Stimulated activated CD8-positive, alpha-beta memory T cell treated with anti-CD3 and anti-CD28 coated beads, Interleukin-7, amount 100 ng/mL, for 4 hours (primary cell): ENCODE measurements at regions not wholly inside any gene's neighbourhood (a gene's known extent, or its start where the extent isn't known, plus 50 kb on each side); places are given as distances from the start of the nearest gene placed in this dataset.
"Not testable (repeated sequence)": the region's sequence is repeated elsewhere in the genome, so short reads cannot be mapped to it uniquely, and the experiment has no call there.

Experiments
- DNase-seq, 2 donors: peaks; one replicate each; pipeline ENCODE4 v3.0.0-alpha.2; 2020; ENCODE audit warnings: low read depth in 2 of 2

- DNase-seq: no peak
Measured at GRCh38 chr3:31285833-31286486, 246.8 kb upstream of the STT3B start.

DNA sequence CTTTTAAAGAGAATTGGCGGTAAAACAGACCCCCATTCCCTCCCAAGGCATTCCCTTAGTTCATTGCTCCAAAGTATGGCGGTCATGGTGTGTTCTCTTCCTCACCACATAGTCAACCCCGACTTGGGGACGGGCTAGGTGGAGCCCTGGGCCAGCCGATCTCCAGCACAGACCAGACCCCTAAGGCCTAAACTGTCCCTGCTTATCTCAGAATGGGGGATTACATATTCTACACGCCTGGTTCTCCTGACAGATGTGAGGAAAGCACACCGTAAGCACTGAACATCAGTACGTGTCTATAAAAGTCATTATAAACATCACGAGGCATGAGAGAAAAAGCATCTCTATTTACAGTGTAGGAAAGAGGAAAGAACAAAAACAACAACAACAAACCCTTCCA lies 244.5 kb upstream of the STT3B start:
- DNase-seq: no peak

GRCh38 chr3:31288641-31289100 lies 244.1 kb upstream of the STT3B start:
- DNase-seq: no peak

- no peak for DNase-seq
Measured at GRCh38 chr3:31289584-31289983, 243.1 kb upstream of the STT3B start.

DNA sequence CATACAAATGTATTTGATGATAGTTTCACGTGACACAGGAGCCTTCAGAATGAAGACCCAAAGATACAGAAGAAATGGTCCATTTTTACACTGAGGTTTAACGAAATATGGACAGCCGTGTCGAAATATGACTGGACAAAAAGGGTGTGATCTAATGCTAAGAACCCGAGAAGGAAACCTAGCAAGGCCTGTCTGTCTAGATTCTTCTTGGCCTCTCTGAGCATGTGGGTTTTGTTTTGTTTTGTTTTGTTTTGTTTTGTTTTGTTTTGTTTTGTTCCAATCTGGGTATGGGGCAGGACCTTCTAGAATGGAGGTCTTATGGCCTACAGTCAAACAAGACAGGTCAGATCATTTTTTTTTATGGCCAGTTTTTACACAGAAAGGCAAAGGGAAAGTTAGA lies 242.7 kb upstream of the STT3B start:
- DNase-seq: no peak

- DNase-seq: no peak
Measured at GRCh38 chr3:31291818-31292217, 240.9 kb upstream of the STT3B start.

- no peak for DNase-seq
Measured at GRCh38 chr3:31294430-31295149, 238.1 kb upstream of the STT3B start.

- DNase-seq: no peak
Measured at GRCh38 chr3:31295150-31295765, 237.5 kb upstream of the STT3B start.

DNA sequence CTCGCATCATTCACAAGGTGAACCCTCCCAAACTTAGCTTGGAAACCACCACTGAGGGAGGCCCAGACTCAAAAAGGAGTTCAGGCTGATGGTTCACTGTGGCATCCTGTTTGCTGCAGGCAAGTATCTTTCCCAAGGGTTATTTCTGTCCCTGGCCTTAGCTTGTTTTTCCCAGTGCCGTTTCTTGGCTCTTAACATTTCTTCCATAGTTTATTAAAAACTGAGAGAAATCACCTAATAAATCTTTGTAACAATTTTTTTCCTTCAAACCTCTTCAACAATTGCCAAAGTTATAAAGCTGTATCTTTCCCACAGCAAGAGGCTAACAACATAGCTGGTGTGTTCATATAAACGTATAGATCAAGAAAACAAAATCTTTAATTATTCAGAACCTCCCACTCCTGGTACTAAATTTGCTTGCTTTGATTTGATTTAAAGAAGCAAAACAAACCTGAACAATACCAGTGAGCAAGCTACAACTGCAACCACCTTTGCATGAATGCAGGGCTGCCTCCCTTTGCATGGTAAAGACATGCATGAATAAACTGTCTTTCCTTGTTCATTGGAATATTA lies 234.9 kb upstream of the STT3B start:
- DNase-seq: no peak

DNA sequence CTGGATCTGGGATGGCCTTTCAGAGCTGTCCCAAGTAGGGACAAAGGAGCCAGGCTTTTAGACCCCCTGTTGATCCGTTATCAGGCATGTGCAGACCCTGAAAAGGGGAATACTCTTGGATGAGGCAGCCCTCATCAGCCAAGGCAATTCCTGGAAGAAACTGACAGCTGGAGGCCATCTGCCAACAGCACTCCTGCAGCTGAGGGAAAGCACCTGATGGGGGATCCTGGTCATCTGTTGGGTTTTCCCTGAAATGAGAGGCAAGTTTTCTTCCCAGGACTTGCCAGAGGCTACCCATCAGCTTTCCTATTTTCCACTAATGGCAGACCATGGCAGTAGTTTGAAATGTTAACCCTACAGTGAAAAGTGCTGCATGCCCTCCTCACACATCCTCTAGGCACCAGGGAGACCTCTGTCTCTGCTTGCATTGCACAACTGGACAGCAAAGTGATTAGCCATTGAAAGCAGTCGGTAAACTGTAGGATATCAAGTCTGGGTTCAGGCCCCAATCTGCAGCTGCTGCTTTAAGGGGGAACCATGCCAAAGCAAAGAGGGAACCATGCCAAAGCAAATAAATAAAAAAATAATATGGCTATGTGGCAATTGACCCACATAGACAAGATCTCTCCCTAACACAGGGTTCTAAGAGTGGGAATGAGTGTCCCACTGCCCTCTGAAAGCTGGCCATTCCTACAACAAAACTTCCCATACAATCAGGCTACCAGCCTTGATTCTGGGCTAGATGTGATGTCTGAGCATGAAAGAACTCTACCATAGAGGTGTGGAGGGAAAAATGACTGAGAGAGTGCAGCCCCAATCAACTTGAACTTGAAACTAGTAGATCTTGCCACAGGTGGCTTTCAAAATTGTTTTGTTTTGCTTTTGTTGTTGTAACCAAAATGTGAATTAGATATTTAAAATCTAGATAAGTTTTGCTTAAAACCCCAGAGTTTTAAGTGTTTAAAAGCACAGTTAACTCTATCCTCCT lies 232.0 kb upstream of the STT3B start:
- DNase-seq: no peak

DNA sequence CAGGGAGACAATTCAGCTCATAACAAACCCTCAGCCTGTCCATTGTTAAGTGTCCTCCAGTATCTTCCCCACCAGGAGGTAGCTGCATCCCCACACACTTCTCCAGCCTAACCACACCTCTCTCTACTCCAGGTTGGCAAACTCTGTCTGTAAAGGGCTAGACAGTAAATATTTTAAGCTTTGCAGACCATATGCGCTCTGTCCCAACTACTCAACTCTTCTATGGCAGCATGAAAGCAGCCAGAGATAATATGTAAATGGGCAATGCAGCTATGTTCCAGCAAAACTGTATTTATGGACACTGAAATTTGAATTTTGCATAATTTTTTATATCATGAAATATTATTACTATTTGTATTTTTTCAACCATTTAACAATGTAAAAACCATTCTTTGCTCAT lies 230.4 kb upstream of the STT3B start:
- no peak for DNase-seq

DNA sequence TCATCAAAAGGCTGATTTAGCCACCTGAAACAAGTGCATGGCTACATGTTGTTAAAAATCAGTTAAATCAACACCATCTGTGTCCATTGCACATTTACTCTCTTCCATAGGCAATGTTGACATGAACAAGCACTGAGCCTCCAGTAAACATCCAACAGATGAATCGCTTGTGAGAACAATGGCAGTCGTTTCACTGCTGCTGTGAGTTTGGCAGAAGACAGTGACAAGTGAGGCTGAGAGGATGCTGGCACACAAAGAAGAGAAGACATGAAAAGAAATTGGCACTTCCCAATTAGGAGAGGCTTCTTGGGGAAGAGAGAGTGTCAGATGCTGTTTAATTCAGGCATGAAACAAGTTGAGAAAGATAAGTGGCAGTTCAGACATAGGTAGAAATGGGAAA lies 227.4 kb upstream of the STT3B start:
- no peak for DNase-seq

DNA sequence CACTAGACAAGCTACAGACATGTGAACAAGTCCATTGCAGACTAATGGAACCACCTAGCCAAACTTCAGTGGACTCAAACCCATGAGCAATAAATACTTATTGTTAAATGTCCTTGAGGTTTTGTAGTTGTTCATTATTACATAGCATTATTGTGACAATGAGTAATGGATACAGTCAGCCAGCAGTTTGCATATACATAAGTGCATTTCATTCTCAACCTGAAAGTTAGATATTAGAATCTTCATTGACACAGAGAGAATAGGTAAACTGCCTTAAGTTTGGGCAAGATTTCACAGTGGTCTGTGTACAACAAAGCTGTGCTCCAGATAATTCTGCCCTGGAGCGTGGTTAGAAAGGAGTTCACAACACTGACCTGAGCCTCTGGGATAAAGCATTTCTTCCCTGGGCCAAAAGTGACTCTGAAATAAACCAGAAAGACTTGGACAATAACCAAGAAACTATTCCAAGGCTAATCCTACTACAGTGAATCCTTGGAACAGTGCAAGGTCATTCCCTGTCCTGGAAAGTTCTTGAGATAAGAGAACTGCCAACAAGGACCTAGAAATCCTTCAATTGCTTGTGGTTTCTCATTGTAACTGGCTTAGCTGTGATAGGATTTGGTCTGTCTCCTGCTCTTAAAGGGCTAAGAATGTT lies 225.5 kb upstream of the STT3B start:
- no peak for DNase-seq

- DNase-seq: no peak
Measured at GRCh38 chr3:31311559-31311958, 221.2 kb upstream of the STT3B start.

DNA sequence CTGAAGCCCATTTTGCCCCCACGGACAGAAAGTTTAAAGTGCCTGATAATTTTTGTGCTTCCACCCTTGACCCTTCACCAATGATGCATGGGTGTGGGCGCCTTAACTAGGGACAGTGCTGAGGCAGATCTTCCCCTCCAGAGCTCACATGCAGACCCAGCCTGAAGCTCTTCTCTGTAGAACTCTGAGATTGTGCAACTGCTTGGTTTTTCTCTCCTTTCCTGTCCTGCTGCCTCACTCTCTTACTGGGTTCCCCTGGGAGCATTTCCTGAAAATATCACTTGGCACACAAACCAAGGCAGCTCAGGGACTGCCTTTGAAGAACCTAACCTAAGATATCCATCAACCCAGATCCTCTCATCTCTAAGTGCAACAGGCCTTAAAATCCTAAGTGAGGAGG lies 220.3 kb upstream of the STT3B start:
- no peak for DNase-seq

DNA sequence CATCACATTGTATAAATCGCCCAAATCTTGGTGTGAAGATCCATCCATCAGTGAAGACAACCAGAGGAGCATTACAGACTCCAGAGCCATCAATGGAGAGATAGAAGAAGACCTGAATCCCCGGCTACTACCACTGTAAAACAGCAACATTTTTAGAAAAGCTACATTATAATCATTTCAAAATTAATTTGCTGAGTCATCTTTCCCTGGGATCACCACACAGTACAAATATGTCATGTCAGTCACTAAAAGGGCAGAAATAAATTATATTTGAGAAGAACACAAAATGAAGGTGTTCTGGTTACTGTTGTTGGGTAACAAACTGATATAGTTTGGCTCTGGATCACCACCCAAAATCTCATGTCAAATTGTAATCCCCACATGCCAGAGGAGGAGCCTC lies 218.5 kb upstream of the STT3B start:
- no peak for DNase-seq

- DNase-seq: no peak
Measured at GRCh38 chr3:31319332-31319731, 213.4 kb upstream of the STT3B start.

GRCh38 chr3:31321620-31322019 lies 211.1 kb upstream of the STT3B start:
- DNase-seq: no peak

DNA sequence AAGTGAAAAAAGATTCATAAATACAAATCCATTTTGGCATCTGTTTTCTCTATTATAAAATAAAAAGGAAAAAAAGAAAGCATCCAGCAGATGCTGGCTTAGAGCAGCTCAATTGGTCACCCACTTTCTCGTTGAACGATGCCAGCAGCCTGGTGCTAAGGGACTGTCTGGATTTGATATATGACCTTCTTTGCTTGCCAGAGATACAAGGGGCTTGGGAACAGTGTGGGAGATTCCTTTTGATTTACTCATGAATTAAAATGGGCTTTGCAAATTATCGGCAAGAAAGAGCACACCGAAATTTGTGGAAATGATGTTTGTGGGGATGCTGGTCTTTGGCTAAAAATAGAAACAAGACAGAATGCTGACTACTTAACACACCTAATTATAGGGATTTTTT lies 210.3 kb upstream of the STT3B start:
- DNase-seq: no peak

DNA sequence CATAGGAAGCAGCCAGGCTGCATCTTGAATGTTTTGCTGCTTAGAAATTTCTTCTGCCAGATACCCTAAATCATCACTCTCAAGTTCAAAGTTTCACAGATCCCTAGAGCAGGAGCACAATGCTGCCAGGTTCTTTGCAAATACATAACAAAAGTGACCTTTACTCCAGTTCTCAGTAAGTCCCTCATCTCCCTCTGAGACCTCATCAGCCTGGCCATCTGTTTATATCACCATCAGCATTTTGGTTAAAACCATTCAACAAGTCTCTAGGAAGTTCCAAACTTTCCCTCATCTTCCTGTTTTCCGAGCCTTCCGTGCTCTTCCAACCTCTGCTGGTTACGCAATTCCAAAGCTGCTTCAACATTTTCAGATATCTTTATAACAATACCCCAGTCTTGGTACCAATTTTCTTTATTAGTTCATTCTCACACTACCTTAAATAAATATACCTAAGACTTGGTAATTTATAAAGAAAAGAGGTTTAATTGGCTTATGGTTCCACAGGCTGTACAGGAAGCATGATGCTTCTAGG lies 204.8 kb upstream of the STT3B start:
- not testable (repeated sequence) for DNase-seq

DNA sequence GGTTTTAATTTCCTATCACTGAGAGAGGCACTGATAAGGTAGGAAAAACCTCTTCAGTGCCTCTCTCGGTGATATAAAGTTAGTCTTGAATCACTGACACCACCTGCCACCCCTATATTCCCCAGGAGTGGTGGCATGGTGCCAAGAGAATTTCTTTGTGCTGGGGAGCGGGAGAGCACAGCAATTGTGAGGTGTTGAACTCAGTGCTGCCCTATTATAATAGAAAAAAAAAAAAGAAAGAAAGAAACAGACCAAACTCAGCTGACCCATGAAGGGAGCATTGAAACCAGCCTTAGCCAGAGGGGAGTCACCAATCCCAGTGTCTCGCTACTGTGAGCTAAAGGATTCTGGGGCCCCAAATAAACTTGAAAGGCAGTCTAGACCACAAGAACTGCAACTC lies 201.4 kb upstream of the STT3B start:
- no peak for DNase-seq
